ENCODE measurements at regions not wholly inside any gene's neighbourhood (a gene's known extent, or its start where the extent isn't known, plus 50 kb on each side); places are given as distances from the start of the nearest gene placed in this dataset.
"Not testable (repeated sequence)": the region's sequence is repeated elsewhere in the genome, so short reads cannot be mapped to it uniquely, and the experiment has no call there.

- no peak for DNase-seq
Measured at GRCh38 chr4:116665716-116666115, 419.7 kb downstream of the TRAM1L1 start.

GRCh38 chr4:116664198-116664597 is 421.2 kb downstream of the TRAM1L1 start:
- DNase-seq, result no peak

GRCh38 chr4:116639070-116639577 is 446.3 kb downstream of the TRAM1L1 start:
- DNase-seq, result no peak

GRCh38 chr4:116638592-116638991 is 446.8 kb downstream of the TRAM1L1 start:
- no peak for DNase-seq

GRCh38 chr4:116636917-116637316 is 448.5 kb downstream of the TRAM1L1 start:
- no peak for DNase-seq

GRCh38 chr4:116632269-116632668 is 453.1 kb downstream of the TRAM1L1 start:
- DNase-seq, result peak; percentile 1

- DNase-seq, result no peak
Measured at GRCh38 chr4:116628598-116628997, 456.8 kb downstream of the TRAM1L1 start.

- DNase-seq, result no peak
Measured at GRCh38 chr4:116627545-116627944, 457.8 kb downstream of the TRAM1L1 start.

GRCh38 chr4:116619508-116619907 is 465.9 kb downstream of the TRAM1L1 start:
- DNase-seq, result not testable (repeated sequence)

- DNase-seq, result no peak
Measured at GRCh38 chr4:116618638-116619037, 466.7 kb downstream of the TRAM1L1 start.

GRCh38 chr4:116603096-116603495 is 482.3 kb downstream of the TRAM1L1 start:
- no peak for DNase-seq

- DNase-seq, result no peak
Measured at GRCh38 chr4:116599859-116600258, 485.5 kb downstream of the TRAM1L1 start.

- DNase-seq, result no peak
Measured at GRCh38 chr4:116598980-116599789, 486.2 kb downstream of the TRAM1L1 start.

GRCh38 chr4:116598155-116598979 is 487.0 kb downstream of the TRAM1L1 start:
- no peak for DNase-seq

- no peak for DNase-seq
Measured at GRCh38 chr4:116590648-116591047, 494.7 kb downstream of the TRAM1L1 start.

- DNase-seq, result no peak
Measured at GRCh38 chr4:116588783-116589182, 496.6 kb downstream of the TRAM1L1 start.

- DNase-seq, result no peak
Measured at GRCh38 chr4:116585246-116585645, 500.1 kb downstream of the TRAM1L1 start.

GRCh38 chr4:116577321-116577720 is 508.1 kb downstream of the TRAM1L1 start:
- DNase-seq, result no peak

GRCh38 chr4:116573540-116573939 is 511.8 kb downstream of the TRAM1L1 start:
- no peak for DNase-seq

- no peak for DNase-seq
Measured at GRCh38 chr4:116561768-116562167, 523.6 kb downstream of the TRAM1L1 start.

- DNase-seq, result no peak
Measured at GRCh38 chr4:116551806-116552205, 533.6 kb downstream of the TRAM1L1 start.

- DNase-seq, result no peak
Measured at GRCh38 chr4:116547632-116548031, 537.7 kb downstream of the TRAM1L1 start.

GRCh38 chr4:116546759-116547158 is 538.6 kb downstream of the TRAM1L1 start:
- no peak for DNase-seq

All from renal pelvis (tissue), 1 donor.